Prostate gland (tissue), 2 donors: ENCODE measurements at regions not wholly inside any gene's neighbourhood (a gene's known extent, or its start where the extent isn't known, plus 50 kb on each side); places are given as distances from the start of the nearest gene placed in this dataset.

ENCODE experiments used
- DNase-seq: peaks from one replicate; pipeline ENCODE4 v3.0.0-alpha.2; 2019; ENCODE audit warnings: low spot score
- H3K27ac ChIP-seq, 2 donors: fragments of 200-600 bp; sonication (generic); 2 replicates each; pipeline ENCODE4 v1.5.1; 2017 to 2019
- H3K27me3 ChIP-seq: fragments of 200-600 bp; sonication (generic); replicated peaks from 2 replicates; pipeline ENCODE4 v1.5.1; 2019; ENCODE audit not compliant: insufficient read depth
- H3K36me3 ChIP-seq, 2 donors: fragments of 200-600 bp; sonication (generic); 1 replicate in 1 of 2; 2 replicates in 1 of 2; pipeline versions ENCODE4 v1.5.1 to v1.8.1; 2017 to 2019
- H3K4me1 ChIP-seq: fragments of 200-600 bp; sonication (generic); replicated peaks from 2 replicates; pipeline ENCODE4 v1.5.1; 2019
- H3K4me3 ChIP-seq, 2 donors: fragments of 200-600 bp; sonication (generic); 2 replicates each; pipeline ENCODE4 v1.5.1; 2017 to 2019
- H3K9me3 ChIP-seq: fragments of 200-600 bp; sonication (generic); 2 replicates; pipeline ENCODE4 v1.5.1; 2017
- POLR2A ChIP-seq: fragments of 450-650 bp; IDR thresholded peaks from one replicate; pipeline ENCODE4 v1.6.1; 2016; ENCODE audit warnings: antibody characterized with exemption, mild to moderate bottlenecking
- POLR2AphosphoS5 ChIP-seq: sonication (generic); formaldehyde crosslinking; IDR thresholded peaks from one replicate; pipeline ENCODE4 v1.6.1; 2017; ENCODE audit warnings: antibody characterized with exemption
- WGBS: methylation state at CpG from one replicate; pipeline ENCODE4 v1.1.5; 2018; 5-methylcytosine and 5-hydroxymethylcytosine counted together
- intact Hi-C: fragments of 100-400 bp; cut with DNase I; formaldehyde crosslinking; loops from one replicate; pipeline ENCODE4 v1.14.2; 2022
- TF ChIP-seq, protein P1 (sequence below), 4 experiments: fragments of 200-600 bp in 2 of 4; fragments of 450-650 bp in 2 of 4; sonication (generic) in 2 of 4; IDR thresholded peaks; 1 replicate in 3 of 4; 2 replicates in 1 of 4; pipeline ENCODE4 v1.5.1; 2016 to 2019; ENCODE audit warnings: antibody characterized with exemption in 4 of 4, mild to moderate bottlenecking in 2 of 4, moderate library complexity in 2 of 4

DNA sequence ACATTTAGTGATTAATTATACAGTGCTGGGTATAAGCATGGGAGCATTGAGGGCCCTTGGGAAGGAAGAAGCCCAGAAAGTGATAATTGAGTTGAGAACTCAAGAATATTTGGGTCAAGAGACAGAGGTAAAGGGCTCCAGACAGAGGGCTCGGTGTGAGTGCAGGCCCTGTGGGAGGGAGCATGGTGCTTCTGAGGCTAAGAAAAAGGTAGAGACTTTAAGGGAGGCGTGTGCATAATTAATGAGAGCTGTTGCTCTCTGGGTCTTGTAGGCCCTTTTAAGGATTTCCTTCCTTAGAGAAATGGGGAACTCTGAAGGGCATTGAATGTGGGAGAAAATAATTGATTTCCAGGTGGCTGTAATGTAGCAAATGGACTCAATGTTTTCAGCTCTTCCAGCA lies 735.0 kb upstream of the POU3F3 start:
- TF ChIP-seq, protein P1, sequence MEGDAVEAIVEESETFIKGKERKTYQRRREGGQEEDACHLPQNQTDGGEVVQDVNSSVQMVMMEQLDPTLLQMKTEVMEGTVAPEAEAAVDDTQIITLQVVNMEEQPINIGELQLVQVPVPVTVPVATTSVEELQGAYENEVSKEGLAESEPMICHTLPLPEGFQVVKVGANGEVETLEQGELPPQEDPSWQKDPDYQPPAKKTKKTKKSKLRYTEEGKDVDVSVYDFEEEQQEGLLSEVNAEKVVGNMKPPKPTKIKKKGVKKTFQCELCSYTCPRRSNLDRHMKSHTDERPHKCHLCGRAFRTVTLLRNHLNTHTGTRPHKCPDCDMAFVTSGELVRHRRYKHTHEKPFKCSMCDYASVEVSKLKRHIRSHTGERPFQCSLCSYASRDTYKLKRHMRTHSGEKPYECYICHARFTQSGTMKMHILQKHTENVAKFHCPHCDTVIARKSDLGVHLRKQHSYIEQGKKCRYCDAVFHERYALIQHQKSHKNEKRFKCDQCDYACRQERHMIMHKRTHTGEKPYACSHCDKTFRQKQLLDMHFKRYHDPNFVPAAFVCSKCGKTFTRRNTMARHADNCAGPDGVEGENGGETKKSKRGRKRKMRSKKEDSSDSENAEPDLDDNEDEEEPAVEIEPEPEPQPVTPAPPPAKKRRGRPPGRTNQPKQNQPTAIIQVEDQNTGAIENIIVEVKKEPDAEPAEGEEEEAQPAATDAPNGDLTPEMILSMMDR (IDR thresholded peaks at IDR 0.05), result no peak
- TF ChIP-seq POLR2AphosphoS5, result no peak
- TF ChIP-seq POLR2A, result no peak
- Histone ChIP-seq H3K9me3 (no peaks in the 10 kb centered on the region), H3K36me3 (no peaks in the 10 kb centered on the region), H3K4me1 (no peaks in the 10 kb centered on the region), H3K27ac (no peak overlapping the region), H3K4me3 (no peak overlapping the region), H3K27me3 (no peaks in the 10 kb centered on the region)
- DNase-seq, result no peak
- intact Hi-C loops, result no loop called here
- 91% methylated on average over 2 of the region's 2 CpGs for WGBS

DNA sequence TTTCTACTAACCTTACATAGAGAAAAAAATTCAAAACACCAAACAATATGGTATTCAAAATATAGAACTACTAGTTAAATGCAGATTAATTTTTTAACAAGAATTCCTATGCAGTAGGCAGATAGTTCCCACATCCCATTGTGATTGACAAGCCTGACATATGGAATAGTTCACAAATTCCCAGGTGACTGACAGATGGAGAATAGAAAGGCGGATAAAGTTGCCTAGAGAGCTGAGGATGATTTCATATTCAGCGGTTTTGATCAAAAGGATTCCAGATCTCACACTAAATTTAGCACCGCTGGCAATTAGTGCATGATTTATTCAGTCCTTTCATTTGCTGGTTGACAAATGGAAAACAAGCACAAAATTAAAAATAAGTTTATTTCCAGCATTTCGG lies 733.7 kb upstream of the POU3F3 start:
- no peak overlapping the region for H3K4me3 ChIP-seq
- DNase-seq, result no peak
- 89% methylated on average over 4 of the region's 4 CpGs for WGBS
- TF ChIP-seq, protein P1 (IDR thresholded peaks at IDR 0.05), result no peak
- TF ChIP-seq POLR2A (no peak), POLR2AphosphoS5 (no peak)
- H3K4me1 ChIP-seq, result no peaks in the 10 kb centered on the region
- H3K27me3 ChIP-seq, result no peaks in the 10 kb centered on the region
- no peaks in the 10 kb centered on the region for H3K9me3 ChIP-seq
- no peaks in the 10 kb centered on the region for H3K36me3 ChIP-seq
- intact Hi-C loops, result no loop called here
- no peak overlapping the region for H3K27ac ChIP-seq

DNA sequence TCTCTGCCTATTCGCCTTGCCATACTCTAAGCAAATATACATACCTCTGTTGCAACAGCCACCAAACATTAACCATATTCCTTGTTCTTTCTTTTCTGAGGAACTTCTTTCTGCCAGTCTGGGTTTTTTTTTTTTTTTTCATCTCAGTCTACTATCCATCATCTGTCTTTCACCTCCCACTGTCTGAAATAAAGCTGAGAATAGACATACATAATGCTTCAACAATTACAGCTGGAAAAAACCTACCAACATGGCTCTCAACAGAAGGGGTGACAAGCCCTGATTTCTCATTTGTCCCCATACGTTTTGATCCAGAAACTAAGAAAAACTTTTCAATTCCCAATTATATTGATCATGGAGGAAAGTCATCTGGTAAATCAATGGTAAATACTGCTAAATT lies 728.8 kb upstream of the POU3F3 start:
- 71% methylated on average over 2 of the region's 2 CpGs for WGBS

DNA sequence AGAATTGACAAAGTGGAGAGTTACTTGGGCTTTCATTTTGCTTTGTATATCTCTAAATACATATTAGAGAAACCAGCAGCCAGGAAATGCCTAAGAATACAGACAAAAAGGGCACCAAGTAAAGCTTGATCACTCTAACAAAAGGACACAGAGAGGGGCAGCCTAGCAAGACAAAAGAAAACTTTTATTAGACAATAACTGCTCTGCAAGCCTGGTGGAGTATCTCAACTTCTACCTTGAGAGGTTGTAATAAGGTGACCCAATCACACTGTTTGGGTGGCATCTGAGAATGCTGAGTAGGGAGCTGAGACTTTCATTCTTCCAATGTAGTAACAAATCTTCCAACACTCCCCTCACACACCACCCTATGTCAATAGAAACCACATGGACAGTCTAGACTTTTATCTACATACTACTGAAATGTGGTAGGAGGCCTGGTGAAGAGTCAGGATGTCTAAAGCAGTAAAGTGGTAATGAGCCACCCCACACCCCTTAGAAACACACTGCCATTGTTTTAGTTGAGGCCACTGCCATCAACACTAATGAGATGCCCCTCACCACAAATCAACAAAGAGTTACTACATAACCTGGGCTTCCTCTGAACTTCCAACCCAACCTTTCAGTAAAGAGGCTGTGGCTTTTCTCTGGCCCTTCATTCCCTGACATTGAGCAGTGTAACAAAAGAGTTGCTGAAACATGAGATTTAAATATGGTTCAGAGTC lies 726.7 kb upstream of the POU3F3 start:
- no peak overlapping the region for H3K4me3 ChIP-seq
- no peak for DNase-seq
- H3K27ac ChIP-seq, result no peak overlapping the region
- H3K36me3 ChIP-seq, result no peaks in the 10 kb centered on the region
- intact Hi-C loops, result no loop called here
- TF ChIP-seq, protein P1 (IDR thresholded peaks at IDR 0.05), result no peak
- no peak for TF ChIP-seq POLR2AphosphoS5
- TF ChIP-seq POLR2A, result no peak
- H3K9me3 ChIP-seq, result no peaks in the 10 kb centered on the region
- no peaks in the 10 kb centered on the region for H3K27me3 ChIP-seq
- no peaks in the 10 kb centered on the region for H3K4me1 ChIP-seq

More for the DNA sequence above, 728.8 kb upstream of the POU3F3 start:
- Histone ChIP-seq H3K9me3 (no peaks in the 10 kb centered on the region), H3K27me3 (no peaks in the 10 kb centered on the region), H3K4me1 (no peaks in the 10 kb centered on the region), H3K27ac (no peak overlapping the region), H3K36me3 (no peaks in the 10 kb centered on the region), H3K4me3 (no peak overlapping the region)
- no peak for DNase-seq
- intact Hi-C loops, result no loop called here
- TF ChIP-seq POLR2A, result no peak
- TF ChIP-seq, protein P1 (IDR thresholded peaks at IDR 0.05), result no peak
- TF ChIP-seq POLR2AphosphoS5, result no peak

DNA sequence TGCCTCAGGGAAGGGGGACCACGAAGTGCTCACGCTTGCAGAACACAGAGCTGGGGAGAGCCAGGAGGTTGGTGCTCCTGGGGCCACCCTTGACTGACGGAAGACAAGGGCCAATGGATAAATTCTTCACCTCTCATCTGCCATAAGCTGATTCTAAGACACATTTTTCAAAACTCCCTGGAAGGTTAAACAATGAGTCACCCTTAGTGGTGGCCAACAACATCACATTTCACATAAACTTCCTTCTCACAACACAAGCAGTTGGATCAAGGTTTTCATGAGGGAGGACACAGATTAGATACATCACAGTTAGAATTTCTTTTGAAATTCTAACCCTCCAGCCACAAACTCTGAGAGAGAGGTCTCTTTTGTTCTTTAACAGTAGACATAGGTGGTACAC lies 713.6 kb upstream of the POU3F3 start:
- H3K4me3 ChIP-seq, result no peak overlapping the region
- no peaks in the 10 kb centered on the region for H3K27me3 ChIP-seq
- DNase-seq, result no peak
- WGBS, result 72% methylated on average over 3 of the region's 3 CpGs
- H3K27ac ChIP-seq, result no peak overlapping the region
- no peaks in the 10 kb centered on the region for H3K4me1 ChIP-seq
- TF ChIP-seq, protein P1 (IDR thresholded peaks at IDR 0.05), result no peak
- TF ChIP-seq POLR2AphosphoS5 (no peak), POLR2A (no peak)
- H3K36me3 ChIP-seq, result no peaks in the 10 kb centered on the region
- intact Hi-C loops, result no loop called here
- H3K9me3 ChIP-seq, result no peaks in the 10 kb centered on the region
